Activated naive CD4-positive, alpha-beta T cell treated with anti-CD3 and anti-CD28 coated beads, Interleukin-2, amount 50 U/mL, for 24 hours (primary cell): ENCODE measurements at regions not wholly inside any gene's neighbourhood (a gene's known extent, or its start where the extent isn't known, plus 50 kb on each side); places are given as distances from the start of the nearest gene placed in this dataset.
"Not testable (repeated sequence)": the region's sequence is repeated elsewhere in the genome, so short reads cannot be mapped to it uniquely, and the experiment has no call there.

Source experiments
- H3K27ac Mint-ChIP-seq: one replicate; pipeline ENCODE4 v1.8.0; 2021; ENCODE audit warnings: mild to moderate bottlenecking, mixed read lengths
- H3K27me3 Mint-ChIP-seq: one replicate; pipeline ENCODE4 v1.8.0; 2021; ENCODE audit warnings: mixed read lengths
- H3K36me3 Mint-ChIP-seq: one replicate; pipeline ENCODE4 v1.8.0; 2021; ENCODE audit warnings: mixed read lengths
- H3K4me1 Mint-ChIP-seq: one replicate; pipeline ENCODE4 v1.8.0; 2021; ENCODE audit warnings: mixed read lengths
- H3K4me3 Mint-ChIP-seq: one replicate; pipeline ENCODE4 v1.8.0; 2021; ENCODE audit warnings: mild to moderate bottlenecking, mixed read lengths
- H3K9me3 Mint-ChIP-seq: one replicate; pipeline ENCODE4 v1.8.0; 2021; ENCODE audit warnings: mixed read lengths

GRCh38 chr2:136323935-136324334, 206.0 kb upstream of the CXCR4 start:
- Mint-ChIP-seq H3K27ac (no peak overlapping the region), H3K4me3 (peak overlapping the region; percentile 9), H3K4me1 (peaks cover 76% of the 10 kb centered on the region)

DNA sequence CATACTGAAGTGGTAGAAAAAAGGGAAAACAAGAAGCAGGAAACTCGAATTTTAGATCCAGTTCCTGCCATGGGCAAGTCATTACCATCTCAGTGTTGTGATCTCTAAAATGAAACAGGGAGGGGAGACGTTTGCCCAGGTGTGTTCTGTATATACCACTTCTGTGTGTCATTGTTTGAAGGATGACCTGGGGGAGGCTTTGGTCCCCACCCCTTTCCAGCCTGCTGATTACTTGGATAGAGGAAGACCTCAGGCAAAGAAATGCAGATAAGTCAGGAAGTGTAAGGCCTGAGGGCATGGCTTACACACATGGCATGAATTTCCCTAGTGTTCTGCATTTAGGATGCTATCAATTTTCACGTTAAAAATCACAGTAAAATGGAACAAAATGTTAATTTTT, 205.2 kb upstream of the CXCR4 start:
- no peaks in the 10 kb centered on the region for H3K36me3 Mint-ChIP-seq
- H3K4me1 Mint-ChIP-seq: peaks cover 70% of the 10 kb centered on the region
- no peaks in the 10 kb centered on the region for H3K9me3 Mint-ChIP-seq
- H3K27ac Mint-ChIP-seq: peak overlapping the region; percentile 46
- no peaks in the 10 kb centered on the region for H3K27me3 Mint-ChIP-seq
- no peak overlapping the region for H3K4me3 Mint-ChIP-seq

More at GRCh38 chr2:136323935-136324334, 206.0 kb upstream of the CXCR4 start:
- Mint-ChIP-seq H3K36me3 (no peaks in the 10 kb centered on the region), H3K9me3 (no peaks in the 10 kb centered on the region), H3K27me3 (no peaks in the 10 kb centered on the region)

DNA sequence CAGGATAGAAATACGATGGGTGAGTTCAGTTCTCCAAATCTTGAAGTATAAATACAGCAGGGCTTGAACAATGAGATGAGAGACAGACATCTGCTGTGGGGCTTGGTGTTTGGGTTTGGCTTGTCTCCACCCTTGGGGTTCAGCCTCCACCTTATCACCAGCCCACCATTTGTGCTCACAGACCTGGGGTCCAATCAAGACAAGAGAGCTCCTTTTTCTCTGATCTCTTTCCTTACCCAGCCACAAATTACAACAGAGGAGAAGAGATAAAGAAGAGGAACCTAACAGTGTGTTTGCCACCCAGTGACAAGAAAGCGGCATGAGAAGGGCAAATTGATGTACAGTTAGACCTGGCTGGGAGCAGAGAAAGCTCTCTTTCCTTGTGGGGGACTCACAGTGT, 204.5 kb upstream of the CXCR4 start:
- Mint-ChIP-seq H3K4me3 (no peak overlapping the region), H3K4me1 (peaks cover 62% of the 10 kb centered on the region), H3K27ac (no peak overlapping the region), H3K9me3 (no peaks in the 10 kb centered on the region), H3K27me3 (no peaks in the 10 kb centered on the region), H3K36me3 (no peaks in the 10 kb centered on the region)

- peaks cover 37% of the 10 kb centered on the region for H3K4me1 Mint-ChIP-seq
- H3K4me3 Mint-ChIP-seq: no peak overlapping the region
- peak overlapping the region; percentile 53 for H3K27ac Mint-ChIP-seq
- H3K27me3 Mint-ChIP-seq: no peaks in the 10 kb centered on the region
- no peaks in the 10 kb centered on the region for H3K36me3 Mint-ChIP-seq
- H3K9me3 Mint-ChIP-seq: no peaks in the 10 kb centered on the region
These were observed 201.7 kb upstream of the CXCR4 start for GRCh38 chr2:136319651-136320050.

DNA sequence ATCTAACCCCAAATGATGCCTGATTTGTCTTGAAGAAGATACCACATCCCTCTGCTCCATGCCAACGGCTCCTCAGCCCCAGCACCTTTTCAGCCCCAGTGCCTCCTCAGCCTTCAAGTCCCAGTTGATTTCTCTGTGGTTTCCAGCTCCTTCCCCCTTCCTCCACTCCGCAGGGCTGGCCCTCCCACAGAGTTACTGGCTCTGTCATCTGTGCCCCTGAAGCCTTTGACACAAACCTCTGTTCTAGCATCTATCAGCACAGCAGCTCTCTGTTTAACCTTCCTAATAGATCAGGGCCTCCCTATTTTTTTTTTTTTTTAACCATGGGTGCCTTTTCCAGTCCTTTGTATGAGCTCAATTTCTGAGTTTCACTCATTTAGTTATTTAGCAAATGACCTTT, 201.3 kb upstream of the CXCR4 start:
- H3K4me1 Mint-ChIP-seq: peaks cover 32% of the 10 kb centered on the region
- no peak overlapping the region for H3K27ac Mint-ChIP-seq
- no peaks in the 10 kb centered on the region for H3K9me3 Mint-ChIP-seq
- H3K4me3 Mint-ChIP-seq: no peak overlapping the region
- no peaks in the 10 kb centered on the region for H3K27me3 Mint-ChIP-seq
- no peaks in the 10 kb centered on the region for H3K36me3 Mint-ChIP-seq

DNA sequence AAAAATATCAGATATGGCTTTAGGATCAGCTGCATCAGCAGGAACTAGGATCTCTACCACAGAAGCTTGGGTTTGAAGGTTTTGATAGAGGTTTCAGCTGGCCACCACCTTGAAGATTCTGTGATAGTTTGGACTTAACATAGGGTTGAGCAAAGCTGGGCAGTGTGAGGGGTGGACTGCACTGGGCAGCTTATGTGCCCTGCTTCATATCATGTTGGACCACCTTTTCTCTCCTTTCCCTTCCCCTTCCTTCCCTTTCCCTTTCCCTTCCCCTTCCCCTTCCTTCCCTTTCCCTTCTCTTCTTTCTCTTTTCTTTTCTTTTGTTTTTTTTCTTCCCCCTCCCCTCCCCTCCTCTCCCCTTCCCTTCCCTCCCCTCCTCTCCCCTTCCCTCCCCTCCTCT, 196.3 kb upstream of the CXCR4 start:
- H3K27ac Mint-ChIP-seq: no peak overlapping the region
- no peaks in the 10 kb centered on the region for H3K36me3 Mint-ChIP-seq
- peaks cover 18% of the 10 kb centered on the region for H3K4me1 Mint-ChIP-seq
- no peak overlapping the region for H3K4me3 Mint-ChIP-seq
- no peaks in the 10 kb centered on the region for H3K27me3 Mint-ChIP-seq
- H3K9me3 Mint-ChIP-seq: no peaks in the 10 kb centered on the region

DNA sequence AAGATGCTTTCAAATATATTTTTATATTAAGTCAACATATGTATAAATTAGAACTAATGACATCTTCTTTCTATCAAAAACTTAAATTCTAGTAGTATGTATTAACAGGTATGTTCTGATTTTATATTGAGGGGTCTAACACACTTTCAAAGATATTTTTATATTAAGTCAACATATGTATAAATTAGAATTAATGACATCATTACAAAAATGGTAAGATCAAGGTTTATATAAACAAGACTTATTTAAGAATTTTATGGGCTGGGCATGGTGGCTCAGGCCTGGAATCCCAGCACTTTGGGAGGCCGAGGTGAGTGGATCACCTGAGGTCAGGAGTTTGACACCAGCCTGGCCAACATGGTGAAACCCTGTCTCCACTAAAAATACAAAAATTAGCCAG, 194.6 kb upstream of the CXCR4 start:
- H3K27ac Mint-ChIP-seq, H3K36me3 Mint-ChIP-seq: not testable (repeated sequence)

GRCh38 chr2:136310797-136311603, 193.1 kb upstream of the CXCR4 start:
- Mint-ChIP-seq H3K9me3 (no peaks in the 10 kb centered on the region), H3K27me3 (no peaks in the 10 kb centered on the region), H3K4me1 (peaks cover 19% of the 10 kb centered on the region), H3K4me3 (peak overlapping the region; percentile 19), H3K27ac (peak overlapping the region; percentile 78), H3K36me3 (peaks cover 1% of the 10 kb centered on the region)

More for the DNA sequence above, 194.6 kb upstream of the CXCR4 start:
- H3K4me1 Mint-ChIP-seq: peaks cover 15% of the 10 kb centered on the region
- H3K27me3 Mint-ChIP-seq, H3K4me3 Mint-ChIP-seq, H3K9me3 Mint-ChIP-seq: not testable (repeated sequence)

DNA sequence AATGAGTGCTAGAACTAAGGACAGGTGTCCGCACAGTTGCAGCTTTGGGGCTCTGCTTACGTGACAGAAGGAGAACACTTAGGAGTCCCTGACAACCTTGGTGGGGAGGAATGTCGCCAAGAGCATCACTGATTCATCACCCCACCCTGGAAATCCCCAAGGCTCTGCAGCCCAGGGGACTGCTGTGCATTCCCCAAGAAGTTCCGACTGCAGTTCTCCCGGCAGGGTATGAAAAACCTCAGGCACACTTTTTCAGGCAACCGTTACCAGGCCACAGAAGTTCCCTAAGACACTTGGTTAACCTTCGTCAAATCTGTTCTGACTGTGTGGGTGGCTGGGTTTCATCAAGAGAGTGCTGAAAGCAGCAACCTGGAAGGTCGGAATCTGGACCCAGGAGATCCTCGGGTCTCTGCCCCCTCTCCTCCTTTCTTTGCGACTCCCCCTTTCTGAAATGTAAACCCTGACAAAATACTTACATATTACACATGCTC, 192.1 kb upstream of the CXCR4 start:
- Mint-ChIP-seq H3K27me3 (no peaks in the 10 kb centered on the region), H3K27ac (no peak overlapping the region), H3K4me1 (peaks cover 28% of the 10 kb centered on the region), H3K36me3 (peaks cover 1% of the 10 kb centered on the region), H3K4me3 (no peak overlapping the region), H3K9me3 (no peaks in the 10 kb centered on the region)

DNA sequence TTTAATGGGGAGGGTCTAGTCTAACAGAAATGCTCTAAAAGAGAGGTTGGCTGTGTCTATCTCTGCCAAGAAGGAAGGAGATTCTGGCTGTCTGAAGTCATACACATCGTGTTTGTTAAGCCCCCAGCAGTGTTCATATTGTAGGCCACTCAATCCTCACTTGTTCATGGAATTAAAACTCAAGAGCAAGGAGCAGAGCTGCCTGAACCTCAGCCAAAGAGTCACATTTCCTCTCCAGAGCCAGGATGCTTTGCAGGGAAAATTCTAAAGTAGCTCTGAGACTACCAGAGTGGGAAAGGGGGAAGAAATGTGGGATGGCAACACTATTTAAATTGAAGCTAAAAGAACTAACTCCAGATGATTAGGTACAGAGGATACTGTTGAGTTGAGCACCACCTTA, 190.7 kb upstream of the CXCR4 start:
- Mint-ChIP-seq H3K27me3 (no peaks in the 10 kb centered on the region), H3K27ac (peak overlapping the region; percentile 9), H3K4me1 (peaks cover 31% of the 10 kb centered on the region), H3K36me3 (peaks cover 1% of the 10 kb centered on the region), H3K4me3 (no peak overlapping the region), H3K9me3 (no peaks in the 10 kb centered on the region)

DNA sequence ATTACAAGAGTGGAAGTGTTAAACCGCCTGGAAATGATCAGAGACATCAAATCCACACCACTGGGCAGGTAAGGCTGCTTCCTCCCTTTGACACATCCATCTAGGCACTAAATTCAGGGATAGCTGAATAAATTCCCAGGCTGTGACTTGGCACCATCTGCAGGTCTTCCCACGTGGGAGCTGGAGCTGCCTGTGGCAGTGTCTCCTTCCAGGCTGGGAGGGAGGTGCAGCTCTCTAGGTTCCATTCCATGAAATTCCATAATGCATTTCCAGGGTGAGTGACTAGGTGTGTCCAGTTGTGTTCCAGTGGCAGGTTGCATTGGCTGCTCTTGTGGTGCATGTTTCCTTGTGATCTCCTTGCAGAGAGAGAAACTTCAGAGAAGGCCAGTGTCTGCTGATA, 188.9 kb upstream of the CXCR4 start:
- H3K36me3 Mint-ChIP-seq: peaks cover 1% of the 10 kb centered on the region
- H3K27ac Mint-ChIP-seq: no peak overlapping the region
- H3K9me3 Mint-ChIP-seq: no peaks in the 10 kb centered on the region
- H3K4me1 Mint-ChIP-seq: peaks cover 31% of the 10 kb centered on the region
- H3K27me3 Mint-ChIP-seq: peaks cover 3% of the 10 kb centered on the region
- no peak overlapping the region for H3K4me3 Mint-ChIP-seq

GRCh38 chr2:136305517-136306192, 187.7 kb upstream of the CXCR4 start:
- H3K27ac Mint-ChIP-seq: peak overlapping the region; percentile 66

GRCh38 chr2:136301006-136301405, 183.1 kb upstream of the CXCR4 start:
- Mint-ChIP-seq H3K36me3 (no peaks in the 10 kb centered on the region), H3K4me3 (no peak overlapping the region), H3K4me1 (peaks cover 31% of the 10 kb centered on the region)

More at GRCh38 chr2:136305517-136306192, 187.7 kb upstream of the CXCR4 start:
- H3K4me3 Mint-ChIP-seq: no peak overlapping the region
- H3K27me3 Mint-ChIP-seq: peaks cover 3% of the 10 kb centered on the region
- H3K4me1 Mint-ChIP-seq: peaks cover 21% of the 10 kb centered on the region
- peaks cover 1% of the 10 kb centered on the region for H3K36me3 Mint-ChIP-seq
- no peaks in the 10 kb centered on the region for H3K9me3 Mint-ChIP-seq

DNA sequence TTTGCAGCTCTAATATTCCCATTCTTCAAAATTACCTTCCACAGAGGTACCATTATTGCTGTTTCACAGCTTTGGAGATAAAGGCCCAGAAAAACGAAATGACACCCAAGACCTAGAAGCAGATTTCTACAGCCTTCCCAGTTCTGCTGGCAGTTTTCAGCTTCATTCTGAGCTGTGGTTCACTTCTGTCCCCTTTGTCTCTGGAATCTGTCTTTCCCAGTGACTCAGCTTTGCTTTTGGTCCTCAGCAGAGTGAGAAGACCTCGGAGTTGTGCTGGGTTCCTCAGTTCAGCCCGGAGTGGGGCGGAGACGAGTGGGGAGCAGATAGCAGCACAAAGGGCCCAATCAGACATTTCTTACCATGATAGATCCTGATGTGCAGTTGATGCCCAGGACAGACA, 180.7 kb upstream of the CXCR4 start:
- no peaks in the 10 kb centered on the region for H3K36me3 Mint-ChIP-seq
- no peak overlapping the region for H3K27ac Mint-ChIP-seq
- peaks cover 18% of the 10 kb centered on the region for H3K4me1 Mint-ChIP-seq
- H3K9me3 Mint-ChIP-seq: no peaks in the 10 kb centered on the region
- peaks cover 3% of the 10 kb centered on the region for H3K27me3 Mint-ChIP-seq
- H3K4me3 Mint-ChIP-seq: no peak overlapping the region

More at GRCh38 chr2:136301006-136301405, 183.1 kb upstream of the CXCR4 start:
- Mint-ChIP-seq H3K27me3 (peaks cover 3% of the 10 kb centered on the region), H3K9me3 (no peaks in the 10 kb centered on the region), H3K27ac (no peak overlapping the region)

DNA sequence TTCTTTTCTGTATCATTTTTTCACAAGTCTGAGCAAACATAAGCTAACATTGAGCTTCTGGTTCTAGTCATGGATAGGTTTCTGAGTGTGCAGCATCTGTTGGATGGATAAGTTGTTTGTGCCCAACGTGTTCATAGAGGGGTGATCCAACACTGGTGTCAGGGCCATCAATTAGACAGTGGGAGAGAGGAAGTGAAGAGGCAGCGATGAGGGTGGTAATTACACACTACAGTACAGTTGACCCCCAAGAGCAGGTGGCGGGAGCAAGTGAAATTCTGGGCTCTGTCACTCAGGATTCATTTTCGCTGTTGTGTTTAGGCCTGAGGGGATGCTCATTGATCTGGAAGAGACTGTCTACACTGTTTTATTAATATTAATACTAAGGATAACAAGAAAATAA, 180.0 kb upstream of the CXCR4 start:
- Mint-ChIP-seq H3K9me3 (no peaks in the 10 kb centered on the region), H3K36me3 (no peaks in the 10 kb centered on the region), H3K4me1 (peaks cover 18% of the 10 kb centered on the region), H3K27ac (no peak overlapping the region), H3K4me3 (no peak overlapping the region), H3K27me3 (peaks cover 2% of the 10 kb centered on the region)

DNA sequence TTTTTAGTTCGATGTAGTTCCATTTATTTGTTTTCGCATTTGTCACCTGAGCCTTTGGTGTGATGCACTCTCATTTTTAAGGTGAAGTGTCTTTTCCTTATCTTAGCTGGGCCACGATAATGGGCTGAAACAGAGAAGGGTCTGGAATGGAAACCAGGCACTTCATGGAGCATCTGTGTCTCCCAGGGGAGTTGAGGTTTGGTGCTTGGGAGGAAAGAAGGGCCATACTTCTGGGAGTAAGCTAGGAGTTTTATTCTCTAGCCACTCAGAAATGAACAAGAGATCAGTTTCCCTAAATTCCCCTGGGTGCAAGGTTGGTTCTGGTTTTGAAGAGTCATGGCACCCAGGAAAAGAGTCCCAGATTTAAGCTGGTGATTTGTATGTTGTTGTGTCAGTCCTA, 179.4 kb upstream of the CXCR4 start:
- H3K36me3 Mint-ChIP-seq: no peaks in the 10 kb centered on the region
- H3K4me3 Mint-ChIP-seq: no peak overlapping the region
- peaks cover 1% of the 10 kb centered on the region for H3K27me3 Mint-ChIP-seq
- H3K4me1 Mint-ChIP-seq: peaks cover 25% of the 10 kb centered on the region
- no peak overlapping the region for H3K27ac Mint-ChIP-seq
- H3K9me3 Mint-ChIP-seq: peaks cover 1% of the 10 kb centered on the region
